GM19463 (cell line): ENCODE measurements at regions not wholly inside any gene's neighbourhood (a gene's known extent, or its start where the extent isn't known, plus 50 kb on each side); places are given as distances from the start of the nearest gene placed in this dataset.
"Not testable (repeated sequence)": the region's sequence is repeated elsewhere in the genome, so short reads cannot be mapped to it uniquely, and the experiment has no call there.

ENCODE experiments used
- ATAC-seq: cut with Tn5 transposase; IDR thresholded peaks from one replicate; pipeline ENCODE4 v1.9.1; 2021; ENCODE audit warnings: mild to moderate bottlenecking, moderate library complexity; ENCODE audit not compliant: unreplicated experiment

GRCh38 chr1:55904541-55904940, 674.8 kb downstream of the PLPP3 start:
- ATAC-seq: no peak

GRCh38 chr1:55898181-55898580, 681.2 kb downstream of the PLPP3 start:
- no peak for ATAC-seq

GRCh38 chr1:55896210-55896609, 681.0 kb upstream of the USP24 start:
- ATAC-seq: no peak

GRCh38 chr1:55894521-55894920, 679.4 kb upstream of the USP24 start:
- no peak for ATAC-seq

- ATAC-seq: no peak
Observed at GRCh38 chr1:55893155-55893554, 678.0 kb upstream of the USP24 start.

GRCh38 chr1:55888685-55889317, 673.6 kb upstream of the USP24 start:
- no peak for ATAC-seq

GRCh38 chr1:55886856-55887712, 671.9 kb upstream of the USP24 start:
- no peak for ATAC-seq

- no peak for ATAC-seq
Observed at GRCh38 chr1:55885619-55886018, 670.5 kb upstream of the USP24 start.

GRCh38 chr1:55882931-55883330, 667.8 kb upstream of the USP24 start:
- no peak for ATAC-seq

- ATAC-seq: no peak
Observed at GRCh38 chr1:55879346-55879745, 664.2 kb upstream of the USP24 start.

GRCh38 chr1:55877437-55878232, 662.5 kb upstream of the USP24 start:
- ATAC-seq: no peak

- no peak for ATAC-seq
Observed at GRCh38 chr1:55876276-55877060, 661.3 kb upstream of the USP24 start.

- ATAC-seq: no peak
Observed at GRCh38 chr1:55870106-55870505, 654.9 kb upstream of the USP24 start.

- ATAC-seq: no peak
Observed at GRCh38 chr1:55869065-55869464, 653.9 kb upstream of the USP24 start.

GRCh38 chr1:55868026-55868425, 652.9 kb upstream of the USP24 start:
- no peak for ATAC-seq

GRCh38 chr1:55867304-55867843, 652.2 kb upstream of the USP24 start:
- ATAC-seq: no peak

GRCh38 chr1:55865778-55866177, 650.6 kb upstream of the USP24 start:
- not testable (repeated sequence) for ATAC-seq

GRCh38 chr1:55864251-55864650, 649.1 kb upstream of the USP24 start:
- no peak for ATAC-seq

- ATAC-seq: no peak
Observed at GRCh38 chr1:55861676-55862340, 646.6 kb upstream of the USP24 start.
